ENCODE measurements at regions not wholly inside any gene's neighbourhood (a gene's known extent, or its start where the extent isn't known, plus 50 kb on each side); places are given as distances from the start of the nearest gene placed in this dataset.
"Not testable (repeated sequence)": the region's sequence is repeated elsewhere in the genome, so short reads cannot be mapped to it uniquely, and the experiment has no call there.

GRCh38 chr16:29145086-29145485 is 160.2 kb downstream of the LAT start:
- not testable (repeated sequence) for DNase-seq (ENCODE audit: low read depth)

- DNase-seq (ENCODE audit: low read depth), result not testable (repeated sequence)
These were observed 159.8 kb downstream of the LAT start for GRCh38 chr16:29144669-29145062.

GRCh38 chr16:29143739-29144668 is 159.2 kb downstream of the LAT start:
- not testable (repeated sequence) for DNase-seq (ENCODE audit: low read depth)

GRCh38 chr16:29142506-29142905 is 157.7 kb downstream of the LAT start:
- not testable (repeated sequence) for DNase-seq (ENCODE audit: low read depth)

- DNase-seq (ENCODE audit: low read depth), result no peak
These were observed 156.9 kb downstream of the LAT start for GRCh38 chr16:29141586-29142324.

- DNase-seq (ENCODE audit: low read depth), result not testable (repeated sequence)
These were observed 156.3 kb downstream of the LAT start for GRCh38 chr16:29141121-29141520.

GRCh38 chr16:29139901-29140855 is 155.3 kb downstream of the LAT start:
- DNase-seq (ENCODE audit: low read depth), result not testable (repeated sequence)

GRCh38 chr16:29139261-29139802 is 154.5 kb downstream of the LAT start:
- no peak for DNase-seq (ENCODE audit: low read depth)

- DNase-seq (ENCODE audit: low read depth), result not testable (repeated sequence)
These were observed 153.8 kb downstream of the LAT start for GRCh38 chr16:29138698-29139097.

GRCh38 chr16:29137894-29138662 is 153.2 kb downstream of the LAT start:
- DNase-seq (ENCODE audit: low read depth), result not testable (repeated sequence)

GRCh38 chr16:29137461-29137860 is 152.6 kb downstream of the LAT start:
- not testable (repeated sequence) for DNase-seq (ENCODE audit: low read depth)

- not testable (repeated sequence) for DNase-seq (ENCODE audit: low read depth)
These were observed 152.1 kb downstream of the LAT start for GRCh38 chr16:29136916-29137315.

GRCh38 chr16:29136046-29136696 is 151.3 kb downstream of the LAT start:
- DNase-seq (ENCODE audit: low read depth), result not testable (repeated sequence)

- DNase-seq (ENCODE audit: low read depth), result not testable (repeated sequence)
These were observed 150.2 kb downstream of the LAT start for GRCh38 chr16:29135098-29135497.

GRCh38 chr16:29133681-29134430 is 149.0 kb downstream of the LAT start:
- not testable (repeated sequence) for DNase-seq (ENCODE audit: low read depth)

GRCh38 chr16:29132869-29133268 is 148.0 kb downstream of the LAT start:
- DNase-seq (ENCODE audit: low read depth), result not testable (repeated sequence)

GRCh38 chr16:29132444-29132843 is 147.6 kb downstream of the LAT start:
- not testable (repeated sequence) for DNase-seq (ENCODE audit: low read depth)

- not testable (repeated sequence) for DNase-seq (ENCODE audit: low read depth)
These were observed 146.3 kb downstream of the LAT start for GRCh38 chr16:29130901-29131851.

Measured in non-pigmented ciliary epithelial cell (primary cell).